Liver (tissue), 8 donors: ENCODE measurements at regions not wholly inside any gene's neighbourhood (a gene's known extent, or its start where the extent isn't known, plus 50 kb on each side); places are given as distances from the start of the nearest gene placed in this dataset.

Experiments used
- DNase-seq: peaks from one replicate; pipeline ENCODE4 v3.0.0-alpha.2; 2017; ENCODE audit warnings: low spot score
- H3K27ac ChIP-seq, 2 donors: one replicate each; pipeline ENCODE4 v1.7.0; 2013; ENCODE audit warnings: inconsistent platforms in 2 of 2, low read length in 2 of 2, control low read depth in 1 of 2, low read depth in 1 of 2, mild to moderate bottlenecking in 1 of 2
- H3K27me3 ChIP-seq, 4 donors: one replicate each; pipeline versions ENCODE4 v1.6.1 to v1.7.0; 2013; ENCODE audit warnings: low read length in 3 of 4, inconsistent platforms in 1 of 4, mild to moderate bottlenecking in 1 of 4, moderate library complexity in 1 of 4; ENCODE audit not compliant: control insufficient read depth in 4 of 4, insufficient read depth in 4 of 4
- H3K36me3 ChIP-seq, 4 donors: one replicate each; pipeline versions ENCODE4 v1.6.1 to v1.7.0; 2013; ENCODE audit warnings: low read length in 3 of 4, mild to moderate bottlenecking in 3 of 4, low read depth in 1 of 4, moderate library complexity in 1 of 4; ENCODE audit not compliant: control insufficient read depth in 4 of 4, insufficient read depth in 3 of 4
- H3K4me1 ChIP-seq, 4 donors: one replicate each; pipeline versions ENCODE4 v1.6.1 to v1.7.0; 2013; ENCODE audit warnings: low read length in 3 of 4, mild to moderate bottlenecking in 3 of 4, moderate library complexity in 1 of 4; ENCODE audit not compliant: control insufficient read depth in 4 of 4, insufficient read depth in 4 of 4
- H3K4me3 ChIP-seq, 3 donors: one replicate each; pipeline versions ENCODE4 v1.6.1 to v1.7.0; 2013; ENCODE audit warnings: low read length in 3 of 3, control low read depth in 1 of 3, low read depth in 1 of 3, mild to moderate bottlenecking in 1 of 3
- H3K9ac ChIP-seq, 2 donors: one replicate each; pipeline ENCODE4 v1.7.0; 2013; ENCODE audit warnings: low read length in 2 of 2, mild to moderate bottlenecking in 2 of 2, moderate library complexity in 2 of 2, control low read depth in 1 of 2, low read depth in 1 of 2
- H3K9me3 ChIP-seq, 4 donors: one replicate each; pipeline versions ENCODE4 v1.6.1 to v1.7.0; 2013; ENCODE audit warnings: low read length in 3 of 4; ENCODE audit not compliant: control insufficient read depth in 4 of 4
- ATF3 ChIP-seq: IDR thresholded peaks from 2 replicates; pipeline ENCODE4 v1.6.1; 2016; ENCODE audit warnings: antibody characterized with exemption
- CTCF ChIP-seq: fragments of 150-350 bp; IDR thresholded peaks from 2 replicates; pipeline ENCODE4 v1.5.1; 2017; ENCODE audit warnings: improper control_type of control experiment, low read depth, low read length; ENCODE audit not compliant: missing input control
- EGR1 ChIP-seq, 2 donors: IDR thresholded peaks; 2 replicates each; pipeline ENCODE4 v1.6.1; 2016 to 2018; ENCODE audit warnings: antibody characterized with exemption in 2 of 2, low read depth in 2 of 2
- FOXA1 ChIP-seq: IDR thresholded peaks from 2 replicates; pipeline ENCODE4 v1.6.1; 2016; ENCODE audit warnings: antibody characterized with exemption
- FOXA2 ChIP-seq: IDR thresholded peaks from 2 replicates; pipeline ENCODE4 v1.6.1; 2016; ENCODE audit warnings: antibody characterized with exemption
- GABPA ChIP-seq, 2 donors: IDR thresholded peaks in 1 of 2; conservative IDR thresholded peaks in 1 of 2; 2 replicates each; pipeline ENCODE4 v1.6.1; 2016; ENCODE audit warnings: antibody characterized with exemption in 2 of 2, mild to moderate bottlenecking in 1 of 2, moderate library complexity in 1 of 2
- HNF4A ChIP-seq, 2 donors: conservative IDR thresholded peaks; 2 replicates each; pipeline ENCODE4 v1.6.1; 2016; ENCODE audit warnings: antibody characterized with exemption in 2 of 2, mild to moderate bottlenecking in 2 of 2
- HNF4G ChIP-seq: IDR thresholded peaks from 2 replicates; pipeline ENCODE4 v1.6.1; 2016; ENCODE audit warnings: antibody characterized with exemption
- JUND ChIP-seq, 2 donors: IDR thresholded peaks; 2 replicates each; pipeline ENCODE4 v1.6.1; 2016; ENCODE audit warnings: antibody characterized with exemption in 2 of 2
- MAX ChIP-seq: IDR thresholded peaks from 2 replicates; pipeline ENCODE4 v1.6.1; 2016; ENCODE audit warnings: antibody characterized with exemption
- NR2F2 ChIP-seq: IDR thresholded peaks from 2 replicates; pipeline ENCODE4 v1.6.1; 2016; ENCODE audit warnings: antibody characterized with exemption
- RAD21 ChIP-seq, 2 donors: IDR thresholded peaks; 2 replicates each; pipeline ENCODE4 v1.6.1; 2016; ENCODE audit warnings: antibody characterized with exemption in 2 of 2, mild to moderate bottlenecking in 2 of 2
- RXRA ChIP-seq, 2 donors: IDR thresholded peaks; 2 replicates each; pipeline ENCODE4 v1.6.1; 2017 to 2018; ENCODE audit warnings: antibody characterized with exemption in 2 of 2, mild to moderate bottlenecking in 1 of 2
- SP1 ChIP-seq: IDR thresholded peaks from 2 replicates; pipeline ENCODE4 v1.6.1; 2018; ENCODE audit warnings: antibody characterized with exemption, mild to moderate bottlenecking
- TAF1 ChIP-seq: conservative IDR thresholded peaks from 2 replicates; pipeline ENCODE4 v1.6.1; 2016; ENCODE audit warnings: antibody characterized with exemption, mild to moderate bottlenecking
- YY1 ChIP-seq: IDR thresholded peaks from 2 replicates; pipeline ENCODE4 v1.6.1; 2016; ENCODE audit warnings: antibody characterized with exemption, mild to moderate bottlenecking
- ZBTB33 ChIP-seq: IDR thresholded peaks from 2 replicates; pipeline ENCODE4 v1.6.1; 2016; ENCODE audit warnings: antibody characterized with exemption
- WGBS: extraction: QIAGEN DNeasy Blood & Tissue Kit; methylation state at CpG from one replicate; pipeline ENCODE4 v1.1.7; 2013; 5-methylcytosine and 5-hydroxymethylcytosine counted together
- donor health status: healthy.
- donor health status: healthy.
- donor health status: healthy.
- donor health status: healthy.
- donor health status: healthy.

- TF ChIP-seq GABPA (IDR thresholded peaks at IDR 0.05 in 1 of 2, conservative IDR thresholded peaks at IDR 0.05 in 1 of 2) (no peak), RAD21 (IDR thresholded peaks at IDR 0.05) (no peak), FOXA1 (no peak), FOXA2 (no peak), NR2F2 (no peak)
These were observed 517.6 kb downstream of the CD83 start (continued) for GRCh38 chr6:14635195-14635594.

- WGBS: 76% methylated on average over 6 of the region's 6 CpGs
- H3K4me3 ChIP-seq: no peak overlapping the region
- no peaks in the 10 kb centered on the region for H3K4me1 ChIP-seq
- H3K27me3 ChIP-seq: peaks cover 0 to 4% (median 0%) of the 10 kb centered on the region in 4 donors
- no peaks in the 10 kb centered on the region for H3K9me3 ChIP-seq
- no peaks in the 10 kb centered on the region for H3K36me3 ChIP-seq
- DNase-seq: no peak
- H3K27ac ChIP-seq: no peak overlapping the region
- H3K9ac ChIP-seq: no peak overlapping the region
- TF ChIP-seq NR2F2: no peak
- no peak for TF ChIP-seq HNF4A (conservative IDR thresholded peaks at IDR 0.05)
- no peak for TF ChIP-seq FOXA2
- no peak for TF ChIP-seq GABPA (IDR thresholded peaks at IDR 0.05 in 1 of 2, conservative IDR thresholded peaks at IDR 0.05 in 1 of 2)
- no peak for TF ChIP-seq HNF4G
- no peak for TF ChIP-seq YY1
- no peak for TF ChIP-seq RAD21 (IDR thresholded peaks at IDR 0.05)
- no peak for TF ChIP-seq ZBTB33
- TF ChIP-seq MAX: no peak
- no peak for TF ChIP-seq ATF3
These were observed 518.5 kb downstream of the CD83 start for GRCh38 chr6:14635934-14636591.

GRCh38 chr6:14638435-14638905 is 520.9 kb downstream of the CD83 start:
- no peak overlapping the region for H3K27ac ChIP-seq
- no peak overlapping the region for H3K9ac ChIP-seq
- 63% methylated on average over 4 of the region's 4 CpGs for WGBS
- DNase-seq: no peak
- peaks cover 0 to 4% (median 0%) of the 10 kb centered on the region in 4 donors for H3K27me3 ChIP-seq
- no peaks in the 10 kb centered on the region for H3K4me1 ChIP-seq
- H3K4me3 ChIP-seq: no peak overlapping the region
- no peaks in the 10 kb centered on the region for H3K9me3 ChIP-seq
- no peak for TF ChIP-seq JUND (IDR thresholded peaks at IDR 0.05)
- TF ChIP-seq HNF4A (conservative IDR thresholded peaks at IDR 0.05): no peak
- no peak for TF ChIP-seq HNF4G
- no peak for TF ChIP-seq ATF3
- TF ChIP-seq FOXA1: no peak
- no peak for TF ChIP-seq ZBTB33
- no peak for TF ChIP-seq RXRA (IDR thresholded peaks at IDR 0.05)
- TF ChIP-seq SP1: no peak
- TF ChIP-seq TAF1: no peak
- TF ChIP-seq RAD21 (IDR thresholded peaks at IDR 0.05): no peak
- no peak for TF ChIP-seq EGR1 (IDR thresholded peaks at IDR 0.05; ENCODE audit: low read depth in 2 of 2)
- TF ChIP-seq NR2F2: no peak
- TF ChIP-seq CTCF: no peak
- no peak for TF ChIP-seq MAX
- no peak for TF ChIP-seq FOXA2
- H3K36me3 ChIP-seq: no peaks in the 10 kb centered on the region
